ENCODE measurements at regions not wholly inside any gene's neighbourhood (a gene's known extent, or its start where the extent isn't known, plus 50 kb on each side); places are given as distances from the start of the nearest gene placed in this dataset.

DNA sequence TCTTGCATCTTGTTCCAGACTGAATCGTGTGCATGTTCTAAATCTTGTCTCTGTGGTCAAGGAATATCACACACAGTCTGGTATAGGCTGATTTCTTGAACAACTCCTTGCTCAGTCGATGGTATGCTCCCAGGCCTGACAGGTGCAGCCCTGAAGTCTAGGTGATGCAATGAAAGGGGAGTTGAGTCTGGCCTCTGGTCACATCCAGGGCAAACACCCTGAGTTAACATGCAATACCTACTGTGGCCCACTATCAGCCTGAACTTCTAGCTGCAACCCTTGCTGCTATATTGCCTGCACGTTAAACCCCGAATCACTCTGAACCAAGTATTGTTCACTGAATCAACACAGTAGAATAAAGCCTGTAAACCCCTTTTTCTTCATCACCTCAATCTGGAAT, 303.4 kb downstream of the USP25 start:
- no peaks in the 10 kb centered on the region for H3K27me3 ChIP-seq (ENCODE audit: control insufficient read depth, insufficient read depth, low read length)
- no peak for DNase-seq (ENCODE audit: low read depth)
- TF ChIP-seq, protein P1, sequence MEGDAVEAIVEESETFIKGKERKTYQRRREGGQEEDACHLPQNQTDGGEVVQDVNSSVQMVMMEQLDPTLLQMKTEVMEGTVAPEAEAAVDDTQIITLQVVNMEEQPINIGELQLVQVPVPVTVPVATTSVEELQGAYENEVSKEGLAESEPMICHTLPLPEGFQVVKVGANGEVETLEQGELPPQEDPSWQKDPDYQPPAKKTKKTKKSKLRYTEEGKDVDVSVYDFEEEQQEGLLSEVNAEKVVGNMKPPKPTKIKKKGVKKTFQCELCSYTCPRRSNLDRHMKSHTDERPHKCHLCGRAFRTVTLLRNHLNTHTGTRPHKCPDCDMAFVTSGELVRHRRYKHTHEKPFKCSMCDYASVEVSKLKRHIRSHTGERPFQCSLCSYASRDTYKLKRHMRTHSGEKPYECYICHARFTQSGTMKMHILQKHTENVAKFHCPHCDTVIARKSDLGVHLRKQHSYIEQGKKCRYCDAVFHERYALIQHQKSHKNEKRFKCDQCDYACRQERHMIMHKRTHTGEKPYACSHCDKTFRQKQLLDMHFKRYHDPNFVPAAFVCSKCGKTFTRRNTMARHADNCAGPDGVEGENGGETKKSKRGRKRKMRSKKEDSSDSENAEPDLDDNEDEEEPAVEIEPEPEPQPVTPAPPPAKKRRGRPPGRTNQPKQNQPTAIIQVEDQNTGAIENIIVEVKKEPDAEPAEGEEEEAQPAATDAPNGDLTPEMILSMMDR (IDR thresholded peaks at IDR 0.05; ENCODE audit: insufficient read depth, low read length, poor library complexity, severe bottlenecking) = no peak
- no peaks in the 10 kb centered on the region for H3K36me3 ChIP-seq (ENCODE audit: control insufficient read depth, insufficient read depth, low read length)
- H3K4me3 ChIP-seq (ENCODE audit: low read depth, low read length) = no peak overlapping the region

DNA sequence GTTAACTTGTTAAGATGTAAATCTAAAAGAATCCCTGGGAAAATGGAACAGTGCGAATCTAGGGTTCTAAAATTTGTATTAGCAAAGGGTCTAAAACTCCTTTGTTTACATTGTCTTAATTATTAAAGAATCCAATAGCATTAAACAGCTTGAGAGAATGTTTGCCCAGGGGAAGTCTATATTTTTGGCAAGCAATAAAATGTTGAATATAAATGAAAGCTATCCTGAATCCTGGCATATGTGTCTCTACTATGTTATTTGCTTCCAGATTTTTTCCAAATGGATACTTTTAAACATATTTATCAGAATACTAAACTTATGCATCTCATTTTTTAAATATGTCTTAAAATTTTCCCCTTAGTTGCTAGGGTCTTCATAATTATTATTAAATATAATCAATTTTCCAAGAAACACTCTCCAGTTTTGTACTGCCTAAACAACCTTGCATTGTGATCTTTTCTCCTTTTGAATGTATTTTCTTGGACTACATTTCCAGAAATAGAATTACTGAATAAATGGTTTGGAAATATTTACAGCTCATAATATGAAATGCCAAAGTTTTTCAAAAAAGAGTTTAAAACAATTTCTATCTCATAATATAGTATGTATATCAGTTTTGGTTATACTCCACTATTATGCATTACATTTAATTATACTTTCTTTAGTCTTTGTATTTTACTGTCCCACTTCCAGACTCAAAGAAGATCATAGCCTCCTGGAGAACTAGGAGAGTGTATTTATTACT, 304.8 kb downstream of the USP25 start:
- TF ChIP-seq, protein P1 (IDR thresholded peaks at IDR 0.05; ENCODE audit: insufficient read depth, low read length, poor library complexity, severe bottlenecking) = no peak
- Histone ChIP-seq H3K4me3 (ENCODE audit: low read depth, low read length) (no peak overlapping the region), H3K27me3 (ENCODE audit: control insufficient read depth, insufficient read depth, low read length) (no peaks in the 10 kb centered on the region), H3K36me3 (ENCODE audit: control insufficient read depth, insufficient read depth, low read length) (no peaks in the 10 kb centered on the region)
- no peak for DNase-seq (ENCODE audit: low read depth)

DNA sequence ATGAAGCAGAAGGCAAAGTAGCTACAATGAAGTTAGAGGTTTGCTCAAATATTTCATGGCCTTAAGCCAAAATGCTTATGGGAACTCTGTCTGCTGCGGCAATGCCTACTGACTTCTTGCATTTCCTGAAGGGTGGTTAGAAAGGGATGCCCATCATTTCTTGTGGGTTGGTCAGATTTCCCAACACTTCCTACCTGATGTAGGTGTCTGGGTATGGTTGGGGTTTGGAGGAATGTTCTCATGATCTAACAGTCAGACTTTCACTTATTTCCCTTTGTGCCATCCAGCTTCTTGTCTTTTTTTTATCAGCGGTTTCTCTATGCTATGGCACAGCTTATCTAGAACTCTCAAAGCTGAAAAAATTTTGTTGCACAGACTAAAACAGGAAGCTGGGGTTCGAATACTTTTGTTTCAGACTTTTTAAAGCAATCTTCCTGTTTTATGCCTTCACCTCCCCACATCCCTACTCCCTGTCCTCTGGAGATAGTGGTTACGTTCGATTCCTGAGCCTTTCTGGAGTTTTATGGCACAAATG, 307.7 kb downstream of the USP25 start:
- no peak overlapping the region for H3K4me3 ChIP-seq (ENCODE audit: low read depth, low read length)
- TF ChIP-seq, protein P1 (IDR thresholded peaks at IDR 0.05; ENCODE audit: insufficient read depth, low read length, poor library complexity, severe bottlenecking) = no peak
- peak; percentile 37 for DNase-seq (ENCODE audit: low read depth)

DNA sequence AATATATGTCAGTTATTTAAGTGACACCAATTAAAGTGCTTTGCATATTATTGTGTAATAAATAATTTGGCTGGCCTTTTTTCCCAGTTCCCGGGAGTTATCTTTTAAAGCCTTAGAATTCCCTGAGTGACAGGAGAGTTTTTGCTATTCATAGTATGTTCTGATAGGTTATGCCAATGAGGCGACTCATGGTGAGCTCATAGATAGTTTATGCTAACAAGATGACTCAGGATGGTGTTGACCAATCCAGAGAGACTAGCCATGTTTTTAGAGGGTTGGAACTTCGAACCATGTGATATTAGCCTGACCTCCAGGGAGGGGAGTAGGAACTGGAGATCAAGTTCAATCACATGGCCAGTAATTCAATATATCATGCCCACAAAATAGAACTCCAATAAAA, 310.8 kb downstream of the USP25 start:
- H3K27me3 ChIP-seq (ENCODE audit: control insufficient read depth, insufficient read depth, low read length) = no peaks in the 10 kb centered on the region
- H3K4me3 ChIP-seq (ENCODE audit: low read depth, low read length) = no peak overlapping the region
- DNase-seq (ENCODE audit: low read depth) = no peak
- H3K36me3 ChIP-seq (ENCODE audit: control insufficient read depth, insufficient read depth, low read length) = no peaks in the 10 kb centered on the region
- TF ChIP-seq, protein P1 (IDR thresholded peaks at IDR 0.05; ENCODE audit: insufficient read depth, low read length, poor library complexity, severe bottlenecking) = no peak

More for the DNA sequence above, 307.7 kb downstream of the USP25 start:
- H3K27me3 ChIP-seq (ENCODE audit: control insufficient read depth, insufficient read depth, low read length) = no peaks in the 10 kb centered on the region
- H3K36me3 ChIP-seq (ENCODE audit: control insufficient read depth, insufficient read depth, low read length) = no peaks in the 10 kb centered on the region

DNA sequence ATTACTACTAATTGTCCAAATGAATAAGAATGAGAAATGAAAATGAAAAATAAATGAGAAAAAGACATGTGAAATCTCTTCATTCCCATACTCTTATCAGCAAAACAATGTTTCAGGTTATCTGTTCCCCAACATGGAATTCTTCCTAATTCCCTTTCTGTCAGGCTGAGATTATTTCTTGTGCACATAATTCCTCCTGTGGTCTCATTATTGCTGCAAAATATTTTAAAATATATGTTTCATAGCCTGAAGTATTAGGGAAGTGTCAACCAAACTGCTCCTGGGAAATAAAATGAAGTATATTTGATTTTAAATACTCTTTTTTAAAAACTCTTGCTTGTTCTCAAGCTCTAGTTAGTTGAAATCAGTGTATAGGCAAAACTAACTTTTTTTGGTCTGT, 314.9 kb downstream of the USP25 start:
- H3K36me3 ChIP-seq (ENCODE audit: control insufficient read depth, insufficient read depth, low read length) = no peaks in the 10 kb centered on the region
- no peak for DNase-seq (ENCODE audit: low read depth)

More for the DNA sequence above, 314.9 kb downstream of the USP25 start:
- no peak overlapping the region for H3K4me3 ChIP-seq (ENCODE audit: low read depth, low read length)
- H3K27me3 ChIP-seq (ENCODE audit: control insufficient read depth, insufficient read depth, low read length) = no peaks in the 10 kb centered on the region
- TF ChIP-seq, protein P1 (IDR thresholded peaks at IDR 0.05; ENCODE audit: insufficient read depth, low read length, poor library complexity, severe bottlenecking) = no peak
